ENCODE measurements at regions not wholly inside any gene's neighbourhood (a gene's known extent, or its start where the extent isn't known, plus 50 kb on each side); places are given as distances from the start of the nearest gene placed in this dataset.

DNA sequence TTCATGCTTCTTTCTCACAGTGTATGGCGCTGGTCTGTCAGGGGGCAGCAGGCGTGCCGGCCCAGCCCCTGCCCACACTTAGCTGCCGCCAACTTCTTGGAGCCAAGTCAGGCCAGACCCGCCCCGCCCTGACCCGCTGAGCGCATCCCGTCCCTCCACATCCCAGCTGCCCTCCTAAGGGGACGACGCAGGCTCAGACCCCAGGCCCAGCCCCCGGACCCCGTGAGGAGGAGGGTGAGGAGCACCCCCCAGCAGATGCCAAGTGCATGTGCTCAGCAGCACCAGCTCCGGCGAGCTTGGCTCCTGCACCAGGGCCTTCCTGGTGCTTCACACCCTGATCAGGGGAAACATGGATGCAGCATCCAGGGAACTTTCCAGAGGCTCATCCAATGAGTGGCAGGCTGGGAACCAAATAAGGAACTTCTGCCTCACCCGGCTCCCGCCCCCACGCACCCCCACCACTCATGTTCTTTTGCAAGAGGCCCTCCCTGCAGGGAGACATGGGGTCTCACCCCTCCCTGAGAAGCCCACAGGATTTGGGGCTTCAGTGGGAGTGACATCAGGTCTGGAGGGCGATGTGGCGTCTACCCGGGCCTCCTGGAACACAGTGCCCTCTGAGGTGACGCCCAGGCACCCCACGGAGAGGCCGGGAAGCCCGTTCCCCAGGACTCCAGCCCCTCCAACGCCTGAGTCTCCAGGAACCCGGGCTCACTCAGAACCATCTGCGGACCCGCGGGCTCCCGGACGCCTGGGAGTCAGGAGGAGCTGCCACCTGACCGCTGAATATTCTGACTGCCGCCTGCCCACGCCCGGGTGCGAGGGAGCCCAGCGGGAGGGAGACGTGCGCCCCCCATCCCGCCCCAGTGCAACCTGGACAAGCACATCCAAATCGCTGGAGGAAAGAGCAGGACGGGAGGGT is 70.0 kb upstream of the GALNT9 start:
- no peak for DNase-seq (ENCODE audit: extremely low spot score, unreplicated experiment)
- H3K4me1 Mint-ChIP-seq (ENCODE audit: unreplicated experiment): peaks cover 1% of the 10 kb centered on the region
- H3K27ac Mint-ChIP-seq (ENCODE audit: unreplicated experiment): no peak overlapping the region
- H3K9me3 Mint-ChIP-seq (ENCODE audit: unreplicated experiment): no peaks in the 10 kb centered on the region
- peaks cover 19% of the 10 kb centered on the region for H3K27me3 Mint-ChIP-seq (ENCODE audit: unreplicated experiment)
- no peak overlapping the region for H3K4me3 Mint-ChIP-seq (ENCODE audit: unreplicated experiment)
- H3K36me3 Mint-ChIP-seq (ENCODE audit: unreplicated experiment): no peaks in the 10 kb centered on the region
- no peak for TF ChIP-seq CTCF (IDR thresholded peaks at IDR 0.05)

DNA sequence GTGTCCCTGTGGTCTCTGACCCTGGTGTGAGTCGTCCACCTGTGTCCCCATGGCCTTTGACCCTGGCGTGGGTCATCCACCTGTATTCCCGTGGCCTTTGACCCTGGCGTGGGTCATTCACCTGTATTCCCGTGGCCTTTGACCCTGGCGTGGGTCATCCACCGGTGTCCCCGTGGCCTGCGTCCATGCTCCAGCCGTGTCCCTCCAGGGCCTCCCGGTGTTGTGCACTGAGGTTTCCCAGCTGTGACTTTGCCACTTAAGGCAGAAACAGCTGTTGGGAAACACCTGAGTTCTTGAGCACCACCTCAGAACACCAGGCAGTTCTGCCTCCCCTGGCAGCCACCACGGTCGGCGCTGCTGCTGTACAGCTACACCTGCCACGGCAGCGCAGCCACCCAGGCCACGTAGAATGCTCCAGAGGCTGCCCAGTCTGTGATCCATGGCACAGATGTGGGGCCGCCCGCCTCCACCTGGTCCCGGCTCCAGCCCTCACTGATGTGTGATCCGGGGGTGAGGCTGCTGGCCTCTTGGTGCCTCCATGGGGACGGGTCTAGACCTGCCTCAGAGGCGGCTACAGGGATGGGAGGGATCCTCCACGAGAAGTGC is 69.1 kb upstream of the GALNT9 start:
- Mint-ChIP-seq H3K27me3 (ENCODE audit: unreplicated experiment) (peaks cover 19% of the 10 kb centered on the region), H3K27ac (ENCODE audit: unreplicated experiment) (no peak overlapping the region), H3K4me1 (ENCODE audit: unreplicated experiment) (peaks cover 1% of the 10 kb centered on the region), H3K9me3 (ENCODE audit: unreplicated experiment) (no peaks in the 10 kb centered on the region), H3K4me3 (ENCODE audit: unreplicated experiment) (no peak overlapping the region), H3K36me3 (ENCODE audit: unreplicated experiment) (no peaks in the 10 kb centered on the region)
- no peak for TF ChIP-seq CTCF (IDR thresholded peaks at IDR 0.05)
- DNase-seq (ENCODE audit: extremely low spot score, unreplicated experiment): no peak

DNA sequence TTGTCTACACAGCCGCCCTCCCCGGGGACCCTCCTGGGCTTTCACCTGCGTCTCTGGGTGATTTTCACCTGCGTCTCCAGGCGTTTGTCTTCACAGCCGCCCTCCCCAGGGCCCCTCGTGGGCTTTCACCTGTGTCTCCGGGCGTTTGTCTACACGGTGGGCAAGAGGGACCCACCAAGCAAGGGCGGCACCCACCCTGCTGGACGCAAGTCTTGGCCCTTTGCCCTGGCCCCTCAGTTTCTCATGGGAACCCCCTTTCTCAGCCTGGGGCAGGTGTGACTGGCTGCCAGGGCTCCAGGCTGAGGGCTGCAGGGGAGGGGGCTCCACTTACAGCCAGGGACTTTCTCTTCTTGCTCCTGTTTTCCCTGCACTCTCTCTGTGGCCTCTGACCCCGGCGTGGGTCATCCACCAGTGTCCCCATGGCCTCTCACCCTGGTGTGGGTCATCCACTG is 68.6 kb upstream of the GALNT9 start:
- H3K9me3 Mint-ChIP-seq (ENCODE audit: unreplicated experiment): no peaks in the 10 kb centered on the region
- H3K4me1 Mint-ChIP-seq (ENCODE audit: unreplicated experiment): peaks cover 1% of the 10 kb centered on the region
- H3K4me3 Mint-ChIP-seq (ENCODE audit: unreplicated experiment): no peak overlapping the region
- no peaks in the 10 kb centered on the region for H3K36me3 Mint-ChIP-seq (ENCODE audit: unreplicated experiment)
- H3K27ac Mint-ChIP-seq (ENCODE audit: unreplicated experiment): no peak overlapping the region
- no peak for DNase-seq (ENCODE audit: extremely low spot score, unreplicated experiment)
- TF ChIP-seq CTCF (IDR thresholded peaks at IDR 0.05): no peak
- peaks cover 19% of the 10 kb centered on the region for H3K27me3 Mint-ChIP-seq (ENCODE audit: unreplicated experiment)

DNA sequence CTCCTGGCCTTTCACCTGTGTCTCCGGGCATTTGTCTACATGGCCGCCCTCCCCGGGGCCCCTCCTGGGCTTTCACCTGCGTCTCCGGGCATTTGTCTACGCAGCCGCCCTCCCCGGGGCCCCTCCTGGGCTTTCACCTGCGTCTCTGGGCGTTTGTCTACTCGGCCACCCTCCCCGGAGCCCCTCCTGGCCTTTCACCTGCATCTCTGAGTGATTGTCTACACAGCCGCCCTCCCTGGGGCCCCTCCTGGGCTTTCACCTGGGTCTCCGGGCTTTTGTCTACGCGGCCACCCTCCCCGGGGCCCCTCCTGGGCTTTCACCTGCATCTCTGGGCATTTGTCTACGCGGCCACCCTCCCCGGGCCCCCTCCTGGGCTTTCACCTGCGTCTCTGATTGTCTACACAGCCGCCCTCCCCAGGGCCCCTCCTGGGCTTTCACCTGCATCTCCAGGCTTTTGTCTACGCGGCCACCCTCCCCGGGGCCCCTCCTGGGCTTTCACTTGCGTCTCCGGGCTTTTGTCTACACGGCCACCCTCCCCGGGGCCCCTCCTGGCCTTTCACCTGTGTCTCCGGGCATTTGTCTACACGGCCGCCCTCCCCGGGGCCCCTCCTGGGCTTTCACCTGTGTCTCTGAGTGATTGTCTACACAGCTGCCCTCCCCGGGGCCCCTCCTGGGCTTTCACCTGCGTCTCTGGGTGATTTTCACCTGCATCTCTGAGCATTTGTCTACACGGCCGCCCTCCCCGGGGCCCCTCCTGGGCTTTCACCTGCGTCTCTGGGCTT is 68.0 kb upstream of the GALNT9 start:
- no peaks in the 10 kb centered on the region for H3K36me3 Mint-ChIP-seq (ENCODE audit: unreplicated experiment)
- H3K9me3 Mint-ChIP-seq (ENCODE audit: unreplicated experiment): no peaks in the 10 kb centered on the region
- peaks cover 14% of the 10 kb centered on the region for H3K27me3 Mint-ChIP-seq (ENCODE audit: unreplicated experiment)
- H3K4me1 Mint-ChIP-seq (ENCODE audit: unreplicated experiment): peaks cover 1% of the 10 kb centered on the region
- DNase-seq (ENCODE audit: extremely low spot score, unreplicated experiment): no peak
- no peak overlapping the region for H3K4me3 Mint-ChIP-seq (ENCODE audit: unreplicated experiment)
- TF ChIP-seq CTCF (IDR thresholded peaks at IDR 0.05): no peak
- H3K27ac Mint-ChIP-seq (ENCODE audit: unreplicated experiment): no peak overlapping the region
